GM18502 (cell line): ENCODE measurements at regions not wholly inside any gene's neighbourhood (a gene's known extent, or its start where the extent isn't known, plus 50 kb on each side); places are given as distances from the start of the nearest gene placed in this dataset.

Source experiments
- ATAC-seq: cut with Tn5 transposase; IDR thresholded peaks from one replicate; pipeline ENCODE4 v1.9.1; 2021; ENCODE audit warnings: mild to moderate bottlenecking; ENCODE audit not compliant: unreplicated experiment, poor library complexity

DNA sequence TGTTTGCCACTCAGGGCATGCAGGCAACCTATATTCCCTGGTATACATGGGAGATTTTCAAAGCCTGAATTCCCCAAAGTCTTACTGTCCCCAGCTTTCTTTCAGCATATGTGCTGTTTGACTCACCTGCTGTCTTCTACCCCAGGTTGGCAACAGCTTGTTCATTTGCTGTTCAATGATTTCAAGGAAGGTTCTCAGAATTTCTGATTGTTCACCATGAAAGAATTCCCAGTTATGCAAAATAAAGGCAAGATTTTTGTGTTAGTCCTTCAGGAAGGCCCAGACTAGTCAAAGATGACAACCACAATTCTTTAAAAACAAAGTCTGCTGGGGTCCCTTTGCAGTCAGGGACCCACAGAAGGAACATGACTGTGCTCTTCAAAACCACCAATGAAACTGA, 1057.8 kb upstream of the CDH2 start:
- ATAC-seq: no peak

GRCh38 chr18:29226213-29226612, 1049.3 kb upstream of the CDH2 start:
- ATAC-seq: no peak

GRCh38 chr18:29225351-29225750, 1048.4 kb upstream of the CDH2 start:
- ATAC-seq: no peak

DNA sequence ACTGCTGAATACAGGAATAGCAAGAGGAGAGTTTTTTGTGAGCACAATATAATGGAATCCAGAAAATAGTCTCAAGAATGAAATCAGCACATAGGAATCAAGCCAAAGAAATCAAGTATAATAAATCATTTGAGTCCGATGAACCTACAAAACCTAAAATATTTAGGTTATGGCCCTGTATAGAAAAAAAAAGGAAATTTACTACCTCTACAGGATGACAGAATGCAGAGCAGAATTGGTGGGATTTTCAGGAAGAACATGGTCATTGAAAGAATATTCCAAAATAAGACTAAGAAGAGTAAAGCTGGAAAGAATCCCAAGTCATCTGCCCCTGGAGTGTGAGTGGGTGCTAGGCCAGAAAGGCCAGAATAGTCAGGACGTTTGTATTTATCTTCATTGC, 1041.2 kb upstream of the CDH2 start:
- no peak for ATAC-seq

GRCh38 chr18:29217124-29217915, 1040.4 kb upstream of the CDH2 start:
- ATAC-seq: no peak

GRCh38 chr18:29198834-29199233, 1021.9 kb upstream of the CDH2 start:
- ATAC-seq: no peak

- ATAC-seq: no peak
These were observed 1019.4 kb upstream of the CDH2 start for GRCh38 chr18:29196307-29196706.

DNA sequence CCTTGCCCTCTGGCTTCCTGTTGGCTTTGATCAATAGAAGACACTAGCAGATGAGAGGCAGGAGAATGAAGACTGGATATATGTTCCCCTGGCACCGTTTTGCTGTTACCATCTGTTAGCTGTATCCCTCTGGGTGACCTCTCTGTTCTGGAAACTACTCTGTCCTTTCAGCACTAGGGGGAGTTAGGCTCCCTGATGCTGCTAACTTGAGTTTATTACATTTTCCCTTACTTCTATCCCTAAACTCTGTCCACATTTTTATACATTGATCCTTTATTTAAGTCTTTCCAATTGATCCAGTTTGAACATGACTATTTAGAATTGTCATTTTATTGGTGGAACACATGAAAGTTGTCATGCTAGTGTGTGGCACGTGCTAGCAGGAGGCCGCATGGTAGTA, 1014.3 kb upstream of the CDH2 start:
- no peak for ATAC-seq

- no peak for ATAC-seq
These were observed 1011.8 kb upstream of the CDH2 start for GRCh38 chr18:29188760-29189159.

GRCh38 chr18:29185801-29186200, 1008.9 kb upstream of the CDH2 start:
- no peak for ATAC-seq

- no peak for ATAC-seq
These were observed 1007.7 kb upstream of the CDH2 start for GRCh38 chr18:29184654-29185053.

GRCh38 chr18:29181151-29181901, 1004.4 kb upstream of the CDH2 start:
- ATAC-seq: no peak

DNA sequence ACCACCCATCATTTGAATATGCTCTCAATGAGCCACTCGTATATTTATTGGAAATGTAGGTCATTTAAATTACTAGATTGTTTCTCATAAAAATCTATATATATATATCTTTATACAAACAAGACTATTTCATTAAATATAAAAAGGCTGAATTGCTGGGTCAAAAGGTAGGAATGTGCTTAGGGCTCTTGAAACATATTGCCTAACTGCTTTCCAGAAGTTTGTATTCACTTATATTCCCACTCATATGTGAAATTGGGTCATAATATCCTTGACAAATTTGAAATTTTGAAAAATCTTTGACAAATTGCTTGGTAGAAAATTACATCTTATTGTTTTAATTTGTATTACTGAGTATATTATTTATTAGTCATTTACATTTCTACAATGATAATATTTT, 999.8 kb upstream of the CDH2 start:
- ATAC-seq: no peak

DNA sequence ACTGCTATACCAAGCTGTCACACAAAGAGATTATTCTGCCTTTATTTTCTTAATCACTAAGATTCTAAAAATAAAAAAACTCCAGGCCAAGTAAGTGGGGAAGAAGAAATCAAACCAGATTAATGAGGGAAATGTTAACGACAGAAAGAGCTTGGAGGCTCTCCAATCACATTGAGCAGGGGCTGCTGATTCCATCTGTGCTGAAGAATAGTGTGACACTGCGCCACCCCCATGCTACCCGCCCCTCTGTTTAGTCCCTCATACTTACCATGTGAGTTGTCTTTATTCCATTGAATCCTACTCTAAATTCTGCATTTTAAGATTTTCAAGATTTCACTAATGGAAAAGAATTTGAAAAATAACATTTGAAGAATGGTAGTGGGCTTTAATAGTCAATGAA, 998.0 kb upstream of the CDH2 start:
- ATAC-seq: no peak

DNA sequence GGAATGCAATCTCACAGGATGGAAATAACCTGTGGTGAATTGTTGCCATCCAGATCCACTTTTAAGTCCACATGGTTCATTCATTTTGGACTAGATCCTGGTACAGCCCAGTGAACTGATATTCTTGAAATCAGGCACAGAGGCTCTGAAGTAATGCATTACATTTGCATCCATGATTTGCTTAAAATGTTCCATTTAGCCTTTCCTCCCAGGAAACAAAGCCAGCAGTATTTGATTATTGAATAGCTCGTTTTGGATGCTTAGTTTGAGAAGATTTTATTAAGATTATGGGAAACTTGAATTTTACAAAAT, 995.8 kb upstream of the CDH2 start:
- ATAC-seq: no peak

GRCh38 chr18:29171892-29172755, 995.2 kb upstream of the CDH2 start:
- no peak for ATAC-seq

DNA sequence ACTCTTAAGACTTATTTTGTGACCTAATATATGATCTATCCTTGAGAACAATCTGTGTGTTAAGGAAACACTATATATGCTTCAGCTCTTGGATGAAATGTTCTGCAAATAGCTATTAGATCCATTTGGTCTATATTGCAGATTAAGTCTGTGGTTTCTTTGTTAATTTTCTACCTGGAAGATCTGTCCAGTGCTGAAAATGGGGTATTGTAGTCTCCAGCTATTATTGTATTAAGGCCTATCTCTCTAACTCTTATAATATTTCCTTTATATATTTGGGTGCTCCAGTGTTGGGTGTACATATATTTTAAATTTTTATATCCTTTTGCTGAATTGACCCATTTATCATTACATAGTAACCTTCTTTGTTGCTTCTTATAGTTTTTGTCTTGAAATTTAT, 992.7 kb upstream of the CDH2 start:
- no peak for ATAC-seq

- no peak for ATAC-seq
These were observed 988.2 kb upstream of the CDH2 start for GRCh38 chr18:29164993-29165599.

DNA sequence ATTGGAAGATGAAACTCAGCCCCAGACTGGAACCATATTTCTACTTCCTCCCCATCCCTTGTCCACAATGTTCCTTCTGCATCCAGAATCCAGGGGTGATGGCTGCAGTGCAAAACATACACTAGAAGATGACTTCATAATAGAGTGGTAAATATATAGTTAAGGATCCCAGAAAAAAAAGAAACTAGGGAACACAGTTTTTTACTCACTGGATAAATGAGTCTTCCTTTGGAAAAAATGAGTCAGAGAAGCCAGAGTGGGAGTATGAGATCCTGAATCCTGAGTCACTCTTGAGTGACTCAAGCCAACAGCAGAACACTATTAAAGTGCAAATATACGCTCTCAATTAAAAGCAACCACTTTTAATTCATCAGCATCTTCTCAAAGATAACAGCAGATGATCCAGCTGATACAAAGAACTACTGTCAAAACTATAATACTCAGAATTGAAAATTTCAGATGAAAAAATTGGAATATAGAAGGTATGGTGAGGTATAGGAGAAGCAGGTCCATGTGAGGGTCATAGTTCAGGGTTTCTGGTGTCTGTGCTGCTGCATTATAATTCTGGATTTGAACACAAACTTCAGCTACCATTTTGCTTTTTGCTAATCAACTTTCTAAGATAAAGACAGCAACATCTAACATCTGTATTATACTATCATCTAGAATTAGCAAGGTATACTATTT, 987.2 kb upstream of the CDH2 start:
- no peak for ATAC-seq

DNA sequence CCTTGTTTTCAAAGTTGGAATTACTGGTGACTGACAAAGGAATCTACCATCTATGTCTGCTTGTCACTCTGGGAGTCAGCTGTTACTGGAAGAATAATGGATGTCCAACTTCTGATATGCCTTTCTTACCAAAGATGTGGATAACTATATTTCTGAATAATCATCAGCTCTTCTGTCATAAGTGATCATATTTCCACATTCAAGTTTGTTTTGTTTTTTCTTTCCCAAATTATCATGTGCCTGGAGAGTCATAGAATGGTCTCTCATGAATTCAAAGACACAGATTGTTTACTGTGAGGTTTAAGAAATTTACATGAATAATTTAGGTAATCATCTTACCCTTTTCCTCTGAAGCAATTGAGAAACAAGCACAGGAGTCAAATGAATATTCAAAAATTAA, 986.7 kb upstream of the CDH2 start:
- no peak for ATAC-seq
